IPS-NIHi11 (cell line): ENCODE measurements at regions not wholly inside any gene's neighbourhood (a gene's known extent, or its start where the extent isn't known, plus 50 kb on each side); places are given as distances from the start of the nearest gene placed in this dataset.
"Not testable (repeated sequence)": the region's sequence is repeated elsewhere in the genome, so short reads cannot be mapped to it uniquely, and the experiment has no call there.

Source experiments
- DNase-seq: peaks from one replicate; pipeline ENCODE4 v3.0.0; 2012; ENCODE audit warnings: mixed read lengths, low spot score

DNA sequence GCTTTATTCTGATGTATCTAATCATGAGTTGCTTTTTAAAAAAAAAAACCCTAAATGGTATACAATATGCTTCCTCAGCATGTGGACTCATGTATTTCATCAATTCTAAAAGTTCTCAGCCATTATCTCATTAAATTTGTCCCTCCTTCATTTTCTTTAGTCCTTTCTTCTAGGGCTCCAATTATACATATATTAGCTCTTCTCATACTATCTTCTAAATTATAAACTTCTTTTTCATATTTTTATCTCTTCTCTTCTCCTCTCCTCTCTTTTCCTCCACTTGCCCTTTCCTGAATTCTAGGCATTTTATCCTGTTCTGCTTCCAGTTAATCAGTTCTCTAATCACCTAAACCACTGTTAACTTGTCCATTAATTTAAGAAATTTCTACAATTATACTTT, 55.0 kb upstream of the IL33 start:
- no peak for DNase-seq

GRCh38 chr9:6153425-6153824, 62.2 kb upstream of the IL33 start:
- no peak for DNase-seq

DNA sequence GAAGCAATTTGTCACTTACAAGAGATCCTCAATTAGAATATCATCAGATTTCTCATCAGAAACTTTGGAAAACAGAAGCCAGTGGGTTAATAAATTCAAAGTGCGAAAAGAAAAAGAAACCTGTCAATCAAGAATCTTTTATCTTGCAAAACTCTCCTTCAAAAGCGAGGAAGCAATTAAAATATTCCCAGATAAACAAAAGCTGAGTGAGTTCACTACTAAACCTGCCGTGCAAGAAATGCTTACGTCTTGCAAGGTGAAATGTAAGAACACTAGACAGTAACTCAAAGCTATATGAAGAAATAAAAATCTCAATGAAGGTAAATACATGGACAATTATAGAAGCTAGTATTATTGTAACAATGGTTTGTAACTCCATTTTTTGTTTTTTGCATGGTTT, 62.8 kb upstream of the IL33 start:
- no peak for DNase-seq

DNA sequence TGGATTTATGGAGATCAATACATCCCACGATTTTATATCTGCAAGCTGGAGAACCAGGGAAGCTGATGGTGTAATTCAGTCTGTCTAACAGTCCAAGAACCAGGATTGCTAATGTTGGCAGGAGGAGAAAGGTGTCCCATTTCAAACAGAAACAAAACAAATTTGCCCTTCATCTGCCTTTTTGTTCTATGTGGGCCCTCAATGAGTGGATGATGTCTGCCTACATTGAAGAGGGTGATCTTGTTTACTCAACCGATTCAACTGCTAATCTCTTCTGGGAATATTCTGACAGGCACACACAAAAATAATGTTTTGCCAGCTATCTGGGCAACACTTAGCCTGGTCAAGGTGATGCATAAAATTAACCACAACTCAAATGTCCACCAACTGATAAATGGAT, 65.1 kb upstream of the IL33 start:
- DNase-seq = no peak

DNA sequence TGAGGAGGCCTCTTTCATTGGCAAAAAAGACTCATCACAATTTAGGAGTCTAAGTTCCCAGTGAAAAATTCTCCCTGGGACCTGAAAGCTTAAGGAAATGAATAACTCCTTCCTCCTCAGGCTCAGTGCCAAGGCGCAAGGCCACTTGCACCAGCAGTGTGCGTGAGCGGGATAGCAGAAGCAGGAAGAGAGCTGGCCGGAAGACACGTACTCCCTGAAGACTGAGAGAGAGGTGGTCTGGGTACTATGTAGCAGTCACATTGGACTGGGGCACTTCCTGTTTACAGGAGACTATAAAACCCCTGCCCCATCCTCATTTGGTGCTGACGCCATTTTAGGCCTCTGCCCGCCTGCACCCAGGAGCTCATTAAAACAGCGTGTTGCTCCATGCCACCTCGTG, 66.3 kb upstream of the IL33 start:
- DNase-seq = no peak

DNA sequence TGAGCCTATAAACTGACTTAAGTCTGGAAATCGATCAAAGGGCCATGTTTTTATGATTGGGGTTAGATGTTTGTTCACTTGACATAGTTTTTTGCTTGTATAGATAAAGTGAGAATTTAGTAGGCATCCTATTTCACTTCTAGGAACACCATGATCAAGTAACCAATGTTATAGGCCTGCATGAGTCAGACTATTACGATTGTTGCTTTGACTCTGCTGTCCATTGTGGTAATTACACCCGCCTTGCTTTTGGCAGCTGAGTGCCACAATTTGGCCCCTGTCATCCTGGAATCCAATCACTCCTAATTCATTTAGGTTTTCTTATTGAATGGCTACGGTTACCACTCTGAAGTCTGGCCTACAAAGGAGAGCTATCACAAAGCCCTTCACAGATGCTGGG, 67.8 kb upstream of the IL33 start:
- no peak for DNase-seq

- DNase-seq = no peak
Measured at GRCh38 chr9:6144947-6145346, 70.7 kb upstream of the IL33 start.

- no peak for DNase-seq
Measured at GRCh38 chr9:6142799-6143454, 72.7 kb upstream of the IL33 start.

DNA sequence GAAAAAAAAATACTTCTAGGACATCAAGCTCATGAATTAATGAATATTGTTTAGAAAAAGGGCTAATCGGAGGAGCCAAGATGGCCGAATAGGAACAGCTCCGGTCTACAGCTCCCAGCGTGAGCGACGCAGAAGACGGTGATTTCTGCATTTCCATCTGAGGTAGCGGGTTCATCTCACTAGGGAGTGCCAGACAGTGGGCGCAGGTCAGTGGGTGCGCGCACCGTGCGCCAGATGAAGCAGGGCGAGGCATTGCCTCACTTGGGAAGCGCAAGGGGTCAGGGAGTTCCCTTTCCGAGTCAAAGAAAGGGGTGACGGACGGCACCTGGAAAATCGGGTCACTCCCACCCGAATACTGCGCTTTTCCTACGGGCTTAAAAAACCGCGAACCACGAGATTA, 79.8 kb upstream of the IL33 start:
- DNase-seq = not testable (repeated sequence)

DNA sequence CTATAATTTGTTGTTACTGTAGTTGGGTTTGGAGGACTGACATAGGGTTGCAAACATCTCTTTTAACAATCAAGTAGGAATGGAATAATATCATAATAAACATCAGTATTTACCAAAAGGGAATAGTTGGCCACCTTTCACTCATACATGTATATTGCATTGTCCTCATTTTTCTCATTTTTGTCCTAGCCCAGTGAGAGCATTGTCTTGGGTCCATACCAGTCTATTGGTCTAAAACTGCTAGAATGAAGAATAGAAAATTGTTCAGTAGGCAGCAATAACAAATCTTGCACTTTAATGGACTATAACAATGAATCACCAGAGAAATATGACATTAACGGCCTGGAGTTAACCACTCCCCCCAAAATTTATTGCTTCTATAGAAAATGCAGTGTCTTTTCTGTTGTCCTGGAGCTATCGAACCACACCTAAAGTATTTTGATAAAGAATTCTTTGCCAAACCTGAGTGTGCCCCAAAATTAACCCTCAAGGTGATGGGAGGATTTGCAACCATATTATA, 80.9 kb upstream of the IL33 start:
- DNase-seq = no peak

GRCh38 chr9:6133346-6134063, 82.1 kb upstream of the IL33 start:
- no peak for DNase-seq

- DNase-seq = no peak
Measured at GRCh38 chr9:6132650-6133049, 83.0 kb upstream of the IL33 start.

GRCh38 chr9:6128030-6128429, 87.6 kb upstream of the IL33 start:
- peak; percentile 20 for DNase-seq

DNA sequence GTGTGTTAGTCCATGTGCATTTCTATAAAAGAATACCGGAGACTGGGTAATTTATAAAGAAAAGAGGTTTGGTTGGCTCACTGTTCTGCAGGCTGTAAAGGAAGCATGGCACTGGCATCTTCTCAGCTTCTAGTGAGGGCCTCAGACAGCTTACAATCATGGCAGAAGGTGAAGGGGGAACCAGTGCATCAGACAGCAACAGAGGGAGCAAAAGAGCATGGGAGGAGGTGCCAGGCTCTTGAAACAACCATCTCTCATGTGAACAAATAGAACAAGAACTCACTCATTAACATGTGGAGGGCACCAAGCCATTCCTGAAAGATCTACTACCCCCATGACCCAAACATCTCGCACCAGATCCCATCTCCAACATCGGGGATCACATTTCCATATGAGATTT, 89.2 kb upstream of the IL33 start:
- no peak for DNase-seq

- no peak for DNase-seq
Measured at GRCh38 chr9:6123416-6123815, 92.2 kb upstream of the IL33 start.

GRCh38 chr9:6121707-6122106, 93.9 kb upstream of the IL33 start:
- no peak for DNase-seq

GRCh38 chr9:6114424-6114823, 99.0 kb upstream of the RANBP6 start:
- no peak for DNase-seq

GRCh38 chr9:6113819-6114218, 98.4 kb upstream of the RANBP6 start:
- DNase-seq = no peak

DNA sequence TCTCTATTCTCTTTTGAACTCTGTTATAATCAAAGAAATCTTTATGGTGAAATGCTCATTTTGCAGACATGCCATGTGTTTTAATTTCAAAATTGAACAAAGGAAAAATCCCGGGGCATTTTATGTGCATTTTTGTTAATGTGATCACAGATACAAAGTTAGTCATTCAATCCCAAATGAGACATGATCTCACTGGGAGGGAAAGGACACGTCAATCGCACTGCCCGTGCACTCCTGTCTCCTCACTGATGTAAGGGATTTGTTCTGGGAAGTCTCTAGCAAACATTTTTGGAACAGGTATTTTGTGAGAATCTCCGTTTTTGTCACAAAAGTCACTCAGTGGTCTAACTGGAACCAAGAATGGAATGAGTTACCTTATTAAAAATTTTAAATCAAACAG, 97.9 kb upstream of the RANBP6 start:
- DNase-seq = no peak

GRCh38 chr9:6109986-6110385, 94.6 kb upstream of the RANBP6 start:
- no peak for DNase-seq

- DNase-seq = no peak
Measured at GRCh38 chr9:6109571-6109970, 94.1 kb upstream of the RANBP6 start.

DNA sequence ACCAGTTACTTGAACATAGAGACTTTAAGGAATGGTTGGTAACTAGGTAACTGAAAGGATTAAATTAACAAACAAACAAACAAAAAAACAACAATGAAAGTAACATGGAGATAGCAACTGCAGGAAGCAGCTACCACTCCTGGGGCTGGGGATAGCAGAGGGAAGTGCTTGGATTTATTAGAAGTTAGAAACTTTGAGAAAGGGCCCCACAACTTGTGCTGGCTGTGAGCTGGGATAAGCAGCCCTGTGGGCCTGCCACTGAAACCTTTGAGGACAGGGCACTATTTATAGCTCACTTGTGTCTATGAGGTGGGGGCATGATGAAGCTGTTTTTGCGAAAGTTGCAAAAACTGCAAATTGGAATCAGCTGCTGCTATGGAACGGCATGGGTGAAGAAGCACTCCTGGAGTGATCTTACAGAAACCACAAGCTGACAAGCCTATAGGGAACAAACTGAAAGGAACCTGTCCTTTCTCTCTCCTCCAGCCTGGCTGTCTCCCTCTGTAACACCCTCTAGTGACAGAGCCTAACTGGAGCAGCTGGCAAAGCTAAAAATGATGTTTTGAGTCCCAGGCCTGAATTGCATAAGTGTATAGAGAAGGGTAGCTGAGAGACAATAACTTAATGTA, 91.4 kb upstream of the RANBP6 start:
- peak; percentile 58 for DNase-seq

DNA sequence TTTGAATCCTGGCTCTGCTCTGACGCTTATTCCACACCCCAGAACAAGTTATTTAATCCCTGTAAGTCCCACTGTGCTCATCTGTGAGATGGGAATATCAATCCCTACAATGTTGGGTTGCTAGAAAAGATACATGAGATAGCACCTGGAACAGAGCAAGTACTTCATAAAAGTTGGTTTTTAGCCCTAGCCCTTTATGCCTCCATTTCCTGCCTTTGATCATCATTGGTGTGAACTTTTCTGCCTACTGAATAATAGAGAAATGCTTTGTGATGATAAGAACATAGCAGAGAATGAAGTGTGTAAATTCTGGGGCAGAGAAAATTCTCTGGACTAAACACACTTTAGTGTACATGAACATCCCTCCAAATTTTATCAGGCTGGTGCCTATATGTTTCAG, 90.3 kb upstream of the RANBP6 start:
- no peak for DNase-seq
